K562 (cell line): ENCODE measurements at regions not wholly inside any gene's neighbourhood (a gene's known extent, or its start where the extent isn't known, plus 50 kb on each side); places are given as distances from the start of the nearest gene placed in this dataset.

Source experiments
- CEBPB ChIP-seq: fragments of 450-650 bp; IDR thresholded peaks from 2 replicates; pipeline ENCODE4 v1.6.1; 2016; ENCODE audit warnings: missing genetic modification characterization, missing compliant biosample characterization
- HMG20A ChIP-seq: fragments of 450-650 bp; formaldehyde crosslinking; conservative IDR thresholded peaks from 2 replicates; pipeline ENCODE4 v1.4.0; 2020; ENCODE audit warnings: mild to moderate bottlenecking, mixed read lengths
- JUND ChIP-seq, 2 experiments: IDR thresholded peaks; 2 replicates in 1 of 2; 3 replicates in 1 of 2; pipeline ENCODE4 v1.6.1; 2011; ENCODE audit warnings: borderline replicate concordance in 2 of 2, low read depth in 2 of 2, low read length in 2 of 2, improper control_type of control experiment in 1 of 2, missing biosample characterization in 1 of 2, missing genetic modification characterization in 1 of 2, missing genetic modification reagents in 1 of 2
- MYNN ChIP-seq, 2 experiments: sonication (generic); formaldehyde crosslinking in 1 of 2; IDR thresholded peaks; 2 replicates each; pipeline versions ENCODE4 v1.5.0 to v1.6.1; 2016 to 2020; ENCODE audit warnings: antibody characterized with exemption in 1 of 2, missing genetic modification reagents in 1 of 2
- POLR3A ChIP-seq: IDR thresholded peaks from 2 replicates; pipeline ENCODE4 v1.6.1; 2011; ENCODE audit warnings: borderline replicate concordance, mild to moderate bottlenecking, moderate library complexity; ENCODE audit not compliant: insufficient read length, insufficient read depth; ENCODE audit errors: extremely low read depth
- TEAD4 ChIP-seq, 2 experiments: sonication (generic) in 1 of 2; formaldehyde crosslinking in 1 of 2; IDR thresholded peaks; 2 replicates each; pipeline versions ENCODE4 v1.6.1 to v1.8.0; 2012 to 2022; ENCODE audit warnings: borderline replicate concordance in 1 of 2, inconsistent platforms in 1 of 2, low read length in 1 of 2, mild to moderate bottlenecking in 1 of 2, missing genetic modification reagents in 1 of 2
- TF ChIP-seq, protein P1 (sequence below), 3 experiments: IDR thresholded peaks in 2 of 3; conservative IDR thresholded peaks in 1 of 3; 2 replicates each; pipeline ENCODE4 v1.5.1; 2011 to 2012; ENCODE audit warnings: low read length in 3 of 3, mild to moderate bottlenecking in 3 of 3, control low read depth in 2 of 3, improper control_type of control experiment in 1 of 3, inconsistent platforms in 1 of 3, low read depth in 1 of 3, mixed read lengths in 1 of 3, moderate library complexity in 1 of 3; ENCODE audit not compliant: insufficient read depth in 2 of 3

DNA sequence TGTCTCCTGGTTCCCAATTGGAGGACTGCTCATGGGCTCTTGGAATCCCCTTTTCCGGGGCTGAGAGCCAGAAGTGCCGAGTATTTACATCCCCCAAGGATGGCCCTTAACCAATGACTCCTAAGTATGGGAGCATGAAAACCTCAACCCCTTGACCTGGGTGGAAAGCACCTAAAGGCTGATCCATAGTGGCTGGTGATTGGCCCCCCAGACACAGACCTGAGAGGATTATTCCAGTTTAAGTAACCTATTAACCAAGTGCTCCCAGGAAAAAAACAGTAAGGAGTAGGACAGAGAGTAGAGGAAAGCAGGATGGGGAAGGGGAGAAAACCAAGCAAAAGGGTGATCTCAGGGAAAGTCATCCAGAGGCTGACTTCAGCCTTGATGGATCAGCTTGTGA lies 206.1 kb upstream of the RND3 start:
- no peak for TF ChIP-seq MYNN (IDR thresholded peaks at IDR 0.05)
- TF ChIP-seq MYNN (CRISPR knock-in tag; IDR thresholded peaks at IDR 0.05) = no peak
- TF ChIP-seq, protein P1, sequence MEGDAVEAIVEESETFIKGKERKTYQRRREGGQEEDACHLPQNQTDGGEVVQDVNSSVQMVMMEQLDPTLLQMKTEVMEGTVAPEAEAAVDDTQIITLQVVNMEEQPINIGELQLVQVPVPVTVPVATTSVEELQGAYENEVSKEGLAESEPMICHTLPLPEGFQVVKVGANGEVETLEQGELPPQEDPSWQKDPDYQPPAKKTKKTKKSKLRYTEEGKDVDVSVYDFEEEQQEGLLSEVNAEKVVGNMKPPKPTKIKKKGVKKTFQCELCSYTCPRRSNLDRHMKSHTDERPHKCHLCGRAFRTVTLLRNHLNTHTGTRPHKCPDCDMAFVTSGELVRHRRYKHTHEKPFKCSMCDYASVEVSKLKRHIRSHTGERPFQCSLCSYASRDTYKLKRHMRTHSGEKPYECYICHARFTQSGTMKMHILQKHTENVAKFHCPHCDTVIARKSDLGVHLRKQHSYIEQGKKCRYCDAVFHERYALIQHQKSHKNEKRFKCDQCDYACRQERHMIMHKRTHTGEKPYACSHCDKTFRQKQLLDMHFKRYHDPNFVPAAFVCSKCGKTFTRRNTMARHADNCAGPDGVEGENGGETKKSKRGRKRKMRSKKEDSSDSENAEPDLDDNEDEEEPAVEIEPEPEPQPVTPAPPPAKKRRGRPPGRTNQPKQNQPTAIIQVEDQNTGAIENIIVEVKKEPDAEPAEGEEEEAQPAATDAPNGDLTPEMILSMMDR (IDR thresholded peaks at IDR 0.05 in 2 of 3, conservative IDR thresholded peaks at IDR 0.05 in 1 of 3; ENCODE audit: insufficient read depth in 2 of 3, low read depth in 1 of 3, low read length in 3 of 3) = no peak
- no peak for TF ChIP-seq HMG20A (CRISPR knock-in tag)
- TF ChIP-seq CEBPB (tag) = no peak
- no peak for TF ChIP-seq JUND (IDR thresholded peaks at IDR 0.05; ENCODE audit: borderline replicate concordance, low read depth, low read length)
- no peak for TF ChIP-seq JUND (tag; IDR thresholded peaks at IDR 0.05; ENCODE audit: borderline replicate concordance, low read depth, low read length)
- no peak for TF ChIP-seq POLR3A
- TF ChIP-seq TEAD4 (IDR thresholded peaks at IDR 0.05; ENCODE audit: low read length) = no peak
- TF ChIP-seq TEAD4 (CRISPR knock-in tag; IDR thresholded peaks at IDR 0.05; ENCODE audit: borderline replicate concordance) = no peak
